PFSK-1 (cell line): ENCODE measurements at regions not wholly inside any gene's neighbourhood (a gene's known extent, or its start where the extent isn't known, plus 50 kb on each side); places are given as distances from the start of the nearest gene placed in this dataset.

Experiments used
- POLR2AphosphoS5 ChIP-seq: IDR thresholded peaks from 2 replicates; pipeline ENCODE4 v1.6.1; 2012; ENCODE audit warnings: low read depth, mild to moderate bottlenecking, control low read depth, low read length, moderate library complexity
- SIN3A ChIP-seq: IDR thresholded peaks from 2 replicates; pipeline ENCODE4 v1.6.1; 2012; ENCODE audit warnings: mild to moderate bottlenecking, low read length, moderate library complexity, borderline replicate concordance; ENCODE audit not compliant: insufficient read depth
- TAF1 ChIP-seq: IDR thresholded peaks from 2 replicates; pipeline ENCODE4 v1.6.1; 2012; ENCODE audit warnings: low read length, control low read depth, borderline replicate concordance; ENCODE audit not compliant: insufficient read depth

DNA sequence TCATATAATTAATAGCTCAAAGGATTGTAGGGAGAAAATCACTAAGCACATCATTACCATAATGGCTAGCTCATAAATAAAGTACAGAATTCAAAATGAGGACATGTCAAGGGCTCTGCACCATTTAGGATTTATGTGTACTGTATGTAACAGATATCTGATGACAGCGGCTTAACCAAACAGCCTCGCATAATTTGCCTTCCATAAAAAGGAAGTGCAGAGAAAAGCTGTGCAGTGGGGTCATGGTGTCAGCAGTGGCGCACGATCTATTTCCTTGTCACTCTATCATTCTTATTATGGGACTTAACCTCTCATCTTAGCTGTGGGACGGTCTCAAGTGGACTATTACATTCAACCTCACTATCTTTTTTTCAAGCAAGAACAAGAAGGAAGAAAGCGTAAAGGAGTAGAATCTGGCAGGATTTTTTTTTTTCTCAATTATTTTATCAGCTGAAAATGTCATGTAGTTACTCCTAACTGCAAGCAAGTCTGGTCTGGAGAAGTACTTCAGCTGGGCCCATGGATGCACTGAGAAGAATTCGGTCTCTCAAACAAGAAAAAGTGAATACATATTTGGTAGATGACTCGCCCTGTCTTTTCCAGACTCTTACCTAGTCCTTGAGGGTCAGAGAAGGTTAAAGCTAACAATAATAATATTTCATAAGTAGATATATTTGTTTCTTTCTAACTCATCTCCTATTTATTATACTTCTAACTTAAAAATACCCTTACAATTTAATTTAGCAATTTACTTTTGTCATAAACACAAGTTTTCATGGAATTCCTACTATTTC is 94.6 kb downstream of the COX18 start:
- TF ChIP-seq SIN3A, result no peak
- TF ChIP-seq POLR2AphosphoS5, result no peak
- no peak for TF ChIP-seq TAF1
